ENCODE measurements at regions not wholly inside any gene's neighbourhood (a gene's known extent, or its start where the extent isn't known, plus 50 kb on each side); places are given as distances from the start of the nearest gene placed in this dataset.

- Histone ChIP-seq H4K20me1 (ENCODE audit: low read depth) (no peaks in the 10 kb centered on the region), H3K27ac (no peak overlapping the region), H3K27me3 (no peaks in the 10 kb centered on the region), H3K4me1 (no peaks in the 10 kb centered on the region), H3K9ac (no peak overlapping the region), H3K4me3 (no peak overlapping the region), H3K79me2 (ENCODE audit: low read depth) (no peaks in the 10 kb centered on the region), H3K9me3 (ENCODE audit: low read depth) (no peaks in the 10 kb centered on the region), H3K4me2 (no peak overlapping the region), H2AFZ (replicated peaks) (no peak overlapping the region), H3F3A (ENCODE audit: low read depth) (no peaks in the 10 kb centered on the region), H3K36me3 (no peaks in the 10 kb centered on the region)
- no peak overlapping the region for H3K27ac Mint-ChIP-seq
- peaks cover 17% of the 10 kb centered on the region for H3K4me1 Mint-ChIP-seq
- H3K9me3 Mint-ChIP-seq, result peaks cover 3% of the 10 kb centered on the region
- H3K27me3 Mint-ChIP-seq (ENCODE audit: insufficient read depth, low read depth), result no peaks in the 10 kb centered on the region
- no peak for TF ChIP-seq EZH2 (IDR thresholded peaks at IDR 0.05)
- no peak overlapping the region for H3K4me3 Mint-ChIP-seq
- DNase-seq (ENCODE audit: low spot score), result peak; percentile 18
- no peaks in the 10 kb centered on the region for H3K36me3 Mint-ChIP-seq
Measured at GRCh38 chr2:7118606-7119131, 201.5 kb downstream of the RNF144A start.

GRCh38 chr2:7119132-7119835 is 202.1 kb downstream of the RNF144A start:
- peak; percentile 62 for DNase-seq (ENCODE audit: low spot score)
- no peak overlapping the region for H3K27ac ChIP-seq
- no peaks in the 10 kb centered on the region for H3K4me1 ChIP-seq
- H3K4me3 ChIP-seq, result no peak overlapping the region
- H3F3A ChIP-seq (ENCODE audit: low read depth), result no peaks in the 10 kb centered on the region
- no peaks in the 10 kb centered on the region for H3K9me3 ChIP-seq (ENCODE audit: low read depth)
- H2AFZ ChIP-seq (replicated peaks), result no peak overlapping the region
- H3K79me2 ChIP-seq (ENCODE audit: low read depth), result no peaks in the 10 kb centered on the region
- no peaks in the 10 kb centered on the region for H3K9me3 Mint-ChIP-seq
- H3K27ac Mint-ChIP-seq, result no peak overlapping the region
- H3K27me3 Mint-ChIP-seq (ENCODE audit: insufficient read depth, low read depth), result no peaks in the 10 kb centered on the region
- H3K9ac ChIP-seq, result no peak overlapping the region
- H3K4me3 Mint-ChIP-seq, result no peak overlapping the region
- no peaks in the 10 kb centered on the region for H3K36me3 Mint-ChIP-seq
- H4K20me1 ChIP-seq (ENCODE audit: low read depth), result no peaks in the 10 kb centered on the region
- no peak for TF ChIP-seq EZH2 (IDR thresholded peaks at IDR 0.05)
- no peak for TF ChIP-seq EZH2phosphoT487 (IDR thresholded peaks at IDR 0.05)
- peak; percentile 78 for TF ChIP-seq CTCF (IDR thresholded peaks at IDR 0.05)
- H3K4me1 Mint-ChIP-seq, result peaks cover 17% of the 10 kb centered on the region
- no peaks in the 10 kb centered on the region for H3K27me3 ChIP-seq
- H3K36me3 ChIP-seq, result no peaks in the 10 kb centered on the region
- H3K4me2 ChIP-seq, result no peak overlapping the region

GRCh38 chr2:7121851-7122250 is 204.6 kb downstream of the RNF144A start:
- Histone ChIP-seq H3K36me3 (no peaks in the 10 kb centered on the region), H3K79me2 (ENCODE audit: low read depth) (no peaks in the 10 kb centered on the region), H3K4me3 (no peak overlapping the region), H3K27me3 (no peaks in the 10 kb centered on the region), H3K9me3 (ENCODE audit: low read depth) (no peaks in the 10 kb centered on the region), H3K27ac (no peak overlapping the region), H3K4me2 (no peak overlapping the region), H2AFZ (replicated peaks) (no peak overlapping the region), H4K20me1 (ENCODE audit: low read depth) (no peaks in the 10 kb centered on the region), H3K9ac (no peak overlapping the region), H3K4me1 (no peaks in the 10 kb centered on the region), H3F3A (ENCODE audit: low read depth) (no peaks in the 10 kb centered on the region)
- no peaks in the 10 kb centered on the region for H3K9me3 Mint-ChIP-seq
- H3K36me3 Mint-ChIP-seq, result no peaks in the 10 kb centered on the region
- H3K4me3 Mint-ChIP-seq, result no peak overlapping the region
- no peak for TF ChIP-seq CTCF (IDR thresholded peaks at IDR 0.05)
- no peak for TF ChIP-seq EZH2phosphoT487 (IDR thresholded peaks at IDR 0.05)
- no peak for TF ChIP-seq EZH2 (IDR thresholded peaks at IDR 0.05)
- H3K27ac Mint-ChIP-seq, result no peak overlapping the region
- no peaks in the 10 kb centered on the region for H3K27me3 Mint-ChIP-seq (ENCODE audit: insufficient read depth, low read depth)
- H3K4me1 Mint-ChIP-seq, result peaks cover 17% of the 10 kb centered on the region
- no peak for DNase-seq (ENCODE audit: low spot score)

GRCh38 chr2:7127156-7127555 is 209.9 kb downstream of the RNF144A start:
- Histone ChIP-seq H3K79me2 (ENCODE audit: low read depth) (no peaks in the 10 kb centered on the region), H2AFZ (replicated peaks) (no peak overlapping the region), H3K4me1 (no peaks in the 10 kb centered on the region), H3K4me2 (no peak overlapping the region), H4K20me1 (ENCODE audit: low read depth) (no peaks in the 10 kb centered on the region), H3K27me3 (no peaks in the 10 kb centered on the region), H3F3A (ENCODE audit: low read depth) (no peaks in the 10 kb centered on the region), H3K4me3 (no peak overlapping the region), H3K9ac (no peak overlapping the region), H3K27ac (no peak overlapping the region), H3K36me3 (no peaks in the 10 kb centered on the region), H3K9me3 (ENCODE audit: low read depth) (no peaks in the 10 kb centered on the region)
- DNase-seq (ENCODE audit: low spot score), result no peak
- no peak overlapping the region for H3K27ac Mint-ChIP-seq
- H3K4me3 Mint-ChIP-seq, result no peak overlapping the region
- no peak for TF ChIP-seq CTCF (IDR thresholded peaks at IDR 0.05)
- TF ChIP-seq EZH2 (IDR thresholded peaks at IDR 0.05), result no peak
- TF ChIP-seq EZH2phosphoT487 (IDR thresholded peaks at IDR 0.05), result no peak
- no peaks in the 10 kb centered on the region for H3K27me3 Mint-ChIP-seq (ENCODE audit: insufficient read depth, low read depth)
- peaks cover 7% of the 10 kb centered on the region for H3K4me1 Mint-ChIP-seq
- no peaks in the 10 kb centered on the region for H3K9me3 Mint-ChIP-seq
- H3K36me3 Mint-ChIP-seq, result no peaks in the 10 kb centered on the region
